ENCODE measurements at regions not wholly inside any gene's neighbourhood (a gene's known extent, or its start where the extent isn't known, plus 50 kb on each side); places are given as distances from the start of the nearest gene placed in this dataset.
A peak's percentile ranks its signal among the peaks of the same experiment; 100 is the strongest.

DNA sequence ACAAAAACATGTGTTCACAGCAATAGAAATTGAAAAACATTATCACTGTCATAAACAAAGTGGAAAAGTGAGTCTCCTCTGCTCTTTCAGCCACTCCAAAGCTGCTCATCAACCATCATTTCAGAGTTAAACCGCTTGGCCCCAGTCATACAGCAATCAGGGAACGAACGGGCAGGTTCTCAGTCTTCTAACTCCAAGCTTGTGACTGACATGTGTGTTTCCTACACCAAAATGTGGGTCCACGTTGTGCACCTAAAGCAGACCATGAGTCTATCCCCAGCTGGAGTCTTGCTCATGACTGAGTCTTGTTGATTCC lies 582.6 kb upstream of the ID2 start:
- Mint-ChIP-seq H3K4me3 (no peak overlapping the region), H3K27me3 (no peaks in the 10 kb centered on the region), H3K9me3 (no peaks in the 10 kb centered on the region), H3K36me3 (ENCODE audit: low read depth) (no peaks in the 10 kb centered on the region), H3K27ac (no peak overlapping the region), H3K4me1 (ENCODE audit: low read depth) (no peaks in the 10 kb centered on the region)
- intact Hi-C loops (cut with micrococcal nuclease): no loop called here

DNA sequence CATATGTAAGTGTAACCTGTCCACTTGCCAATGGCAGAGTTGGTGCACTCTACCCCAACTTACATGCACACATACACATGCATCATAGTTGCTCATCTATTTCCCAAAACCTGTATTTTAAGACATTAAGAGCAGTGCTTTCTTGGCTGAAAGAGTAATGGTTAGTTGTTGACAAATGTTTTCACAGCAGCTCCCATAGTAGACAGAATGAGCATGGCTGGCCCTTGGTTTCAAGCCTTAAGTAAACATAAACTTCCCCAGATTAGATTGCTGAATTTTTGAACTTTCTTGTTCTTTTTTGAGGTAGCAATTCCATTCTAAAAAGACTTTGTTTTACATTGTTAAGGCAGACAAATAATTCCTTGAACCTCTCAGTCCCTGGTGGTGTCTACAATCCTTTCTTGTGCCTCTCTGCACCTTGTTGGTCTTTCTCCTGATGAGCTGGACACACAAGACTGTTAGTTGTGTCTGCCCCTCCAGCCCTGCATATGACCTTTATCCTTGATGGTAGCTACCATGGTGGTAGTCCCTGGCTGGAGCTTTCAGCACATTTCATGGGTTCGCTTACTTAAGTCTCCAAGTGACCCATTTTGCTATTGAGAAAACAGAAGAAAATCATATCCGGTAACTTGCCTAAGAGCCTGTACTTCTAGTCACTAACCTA lies 580.1 kb upstream of the ID2 start:
- no peak overlapping the region for H3K4me3 Mint-ChIP-seq
- H3K27ac Mint-ChIP-seq: no peak overlapping the region
- intact Hi-C loops (cut with micrococcal nuclease): no loop called here
- H3K9me3 Mint-ChIP-seq: no peaks in the 10 kb centered on the region
- no peaks in the 10 kb centered on the region for H3K4me1 Mint-ChIP-seq (ENCODE audit: low read depth)
- H3K36me3 Mint-ChIP-seq (ENCODE audit: low read depth): no peaks in the 10 kb centered on the region
- no peaks in the 10 kb centered on the region for H3K27me3 Mint-ChIP-seq

DNA sequence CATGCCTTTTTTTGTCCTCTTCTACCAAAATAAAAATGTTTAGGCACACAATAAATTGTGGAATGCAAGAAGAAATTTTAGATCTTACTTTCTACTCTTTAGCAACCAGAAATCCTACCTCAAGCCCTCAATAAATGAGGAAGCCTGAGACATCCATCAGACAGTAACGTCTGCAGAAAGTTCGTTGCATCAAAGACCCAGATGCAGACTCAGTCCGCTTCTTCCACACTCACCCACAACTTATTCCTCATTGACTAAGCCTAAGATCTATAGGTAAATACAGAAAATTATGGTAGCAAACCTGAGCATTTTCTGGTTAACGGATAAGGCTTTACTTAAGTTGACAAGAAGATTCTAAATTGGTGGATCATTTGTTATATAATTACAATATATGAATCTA lies 579.4 kb upstream of the ID2 start:
- Mint-ChIP-seq H3K4me1 (ENCODE audit: low read depth) (peaks cover 6% of the 10 kb centered on the region), H3K9me3 (no peaks in the 10 kb centered on the region), H3K27me3 (no peaks in the 10 kb centered on the region), H3K36me3 (ENCODE audit: low read depth) (no peaks in the 10 kb centered on the region), H3K27ac (no peak overlapping the region), H3K4me3 (no peak overlapping the region)
- intact Hi-C loops (cut with micrococcal nuclease): no loop called here

DNA sequence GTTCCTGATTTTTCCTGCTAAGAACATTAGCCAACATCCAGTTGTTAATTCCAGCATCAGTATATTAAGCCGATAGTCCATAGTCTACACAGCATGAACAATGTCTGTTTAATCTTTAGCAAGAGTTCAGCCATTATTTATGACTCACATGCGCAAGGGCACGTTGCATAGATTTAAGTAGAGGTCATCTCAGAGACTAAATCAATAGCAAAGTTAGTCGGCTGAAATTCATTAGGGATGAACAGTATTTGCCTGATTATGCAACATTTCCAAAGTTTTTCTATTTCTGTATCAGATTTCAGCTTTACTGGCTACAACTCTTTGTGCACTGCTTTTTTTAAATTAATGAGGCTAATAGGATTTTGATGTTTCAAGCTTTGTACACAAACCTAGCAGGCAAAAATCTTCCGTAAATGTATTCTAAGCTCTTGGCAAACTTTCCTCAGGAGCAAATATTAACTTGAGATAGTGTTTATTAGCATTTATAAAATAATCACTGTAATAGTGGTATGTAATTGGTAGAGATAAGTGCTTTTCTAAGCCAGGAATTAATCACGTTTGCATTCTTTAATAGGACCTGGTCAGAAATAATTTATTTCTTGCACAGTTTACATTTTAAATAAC lies 578.7 kb upstream of the ID2 start:
- no peaks in the 10 kb centered on the region for H3K36me3 Mint-ChIP-seq (ENCODE audit: low read depth)
- no peaks in the 10 kb centered on the region for H3K9me3 Mint-ChIP-seq
- intact Hi-C loops (cut with micrococcal nuclease): no loop called here
- H3K27ac Mint-ChIP-seq: no peak overlapping the region
- peaks cover 14% of the 10 kb centered on the region for H3K4me1 Mint-ChIP-seq (ENCODE audit: low read depth)
- H3K4me3 Mint-ChIP-seq: no peak overlapping the region
- no peaks in the 10 kb centered on the region for H3K27me3 Mint-ChIP-seq

- Mint-ChIP-seq H3K27ac (peak overlapping the region; percentile 73), H3K27me3 (no peaks in the 10 kb centered on the region), H3K4me3 (no peak overlapping the region), H3K36me3 (ENCODE audit: low read depth) (no peaks in the 10 kb centered on the region), H3K4me1 (ENCODE audit: low read depth) (peaks cover 21% of the 10 kb centered on the region), H3K9me3 (no peaks in the 10 kb centered on the region)
- intact Hi-C loops (cut with micrococcal nuclease): no loop called here
Measured at GRCh38 chr2:8107150-8107549, 574.7 kb upstream of the ID2 start.

GRCh38 chr2:8107621-8108378 lies 574.1 kb upstream of the ID2 start:
- Mint-ChIP-seq H3K4me3 (no peak overlapping the region), H3K4me1 (ENCODE audit: low read depth) (peaks cover 21% of the 10 kb centered on the region), H3K9me3 (no peaks in the 10 kb centered on the region), H3K27me3 (no peaks in the 10 kb centered on the region), H3K27ac (peak overlapping the region; percentile 73), H3K36me3 (ENCODE audit: low read depth) (no peaks in the 10 kb centered on the region)
- intact Hi-C loops (cut with micrococcal nuclease): no loop called here

- Mint-ChIP-seq H3K9me3 (no peaks in the 10 kb centered on the region), H3K36me3 (ENCODE audit: low read depth) (no peaks in the 10 kb centered on the region), H3K4me1 (ENCODE audit: low read depth) (peaks cover 33% of the 10 kb centered on the region), H3K4me3 (no peak overlapping the region), H3K27me3 (no peaks in the 10 kb centered on the region), H3K27ac (no peak overlapping the region)
- intact Hi-C loops (cut with micrococcal nuclease): no loop called here
Measured at GRCh38 chr2:8110716-8111115, 571.1 kb upstream of the ID2 start.

- H3K27ac Mint-ChIP-seq: no peak overlapping the region
- H3K27me3 Mint-ChIP-seq: no peaks in the 10 kb centered on the region
- intact Hi-C loops (cut with micrococcal nuclease): no loop called here
- H3K36me3 Mint-ChIP-seq (ENCODE audit: low read depth): no peaks in the 10 kb centered on the region
- no peaks in the 10 kb centered on the region for H3K9me3 Mint-ChIP-seq
- no peak overlapping the region for H3K4me3 Mint-ChIP-seq
- H3K4me1 Mint-ChIP-seq (ENCODE audit: low read depth): peaks cover 38% of the 10 kb centered on the region
Measured at GRCh38 chr2:8111193-8111592, 570.7 kb upstream of the ID2 start.

GRCh38 chr2:8115456-8115855 lies 566.4 kb upstream of the ID2 start:
- Mint-ChIP-seq H3K27ac (no peak overlapping the region), H3K4me3 (no peak overlapping the region), H3K36me3 (ENCODE audit: low read depth) (no peaks in the 10 kb centered on the region), H3K9me3 (no peaks in the 10 kb centered on the region), H3K27me3 (peaks cover 3% of the 10 kb centered on the region), H3K4me1 (ENCODE audit: low read depth) (peaks cover 28% of the 10 kb centered on the region)
- intact Hi-C loops (cut with micrococcal nuclease): no loop called here

DNA sequence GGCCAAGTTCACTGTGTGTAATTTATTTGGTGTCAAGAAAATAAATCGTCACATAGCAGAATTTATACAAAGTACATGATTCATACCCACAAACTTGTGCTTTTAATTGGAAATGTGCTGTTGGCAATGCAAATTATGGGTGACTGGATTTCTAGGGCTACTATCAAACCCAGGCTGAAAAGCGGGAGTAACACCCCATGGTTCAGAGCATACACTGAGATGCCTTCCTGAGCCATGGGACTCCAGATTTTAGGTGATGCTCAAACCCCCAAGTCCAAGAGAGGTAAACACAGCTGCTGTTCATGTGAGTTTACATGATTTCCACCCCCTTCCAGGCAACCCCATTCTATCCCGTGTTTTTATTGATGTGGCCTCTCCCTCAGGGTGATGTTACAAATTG lies 565.9 kb upstream of the ID2 start:
- Mint-ChIP-seq H3K27me3 (peaks cover 3% of the 10 kb centered on the region), H3K9me3 (no peaks in the 10 kb centered on the region)

DNA sequence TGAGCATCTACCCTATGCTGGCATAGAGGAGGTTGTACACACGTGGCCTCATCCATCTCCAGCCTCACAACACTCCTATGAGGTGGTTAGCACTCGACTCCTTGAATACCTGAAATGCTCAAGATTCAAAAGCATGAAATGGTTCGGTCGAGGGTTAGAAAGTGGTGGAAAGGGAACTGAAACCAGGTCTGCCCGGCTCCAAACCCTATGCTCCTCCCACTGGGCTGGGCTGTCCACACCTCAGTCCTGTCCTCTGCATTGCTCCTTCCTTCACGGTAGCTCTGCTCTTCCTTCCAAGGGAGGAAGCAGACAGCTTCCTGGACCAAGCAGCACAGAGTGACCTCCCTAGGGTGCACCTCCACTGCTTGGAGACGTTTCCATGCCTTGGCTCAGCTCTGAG lies 565.2 kb upstream of the ID2 start:
- Mint-ChIP-seq H3K4me1 (ENCODE audit: low read depth) (peaks cover 26% of the 10 kb centered on the region), H3K27ac (no peak overlapping the region), H3K27me3 (peaks cover 3% of the 10 kb centered on the region), H3K4me3 (no peak overlapping the region), H3K36me3 (ENCODE audit: low read depth) (no peaks in the 10 kb centered on the region), H3K9me3 (no peaks in the 10 kb centered on the region)
- intact Hi-C loops (cut with micrococcal nuclease): no loop called here

More for the DNA sequence above, 565.9 kb upstream of the ID2 start:
- intact Hi-C loops (cut with micrococcal nuclease): no loop called here
- H3K27ac Mint-ChIP-seq: no peak overlapping the region
- H3K36me3 Mint-ChIP-seq (ENCODE audit: low read depth): no peaks in the 10 kb centered on the region
- H3K4me3 Mint-ChIP-seq: no peak overlapping the region
- peaks cover 26% of the 10 kb centered on the region for H3K4me1 Mint-ChIP-seq (ENCODE audit: low read depth)

GRCh38 chr2:8118940-8119781 lies 562.7 kb upstream of the ID2 start:
- Mint-ChIP-seq H3K36me3 (ENCODE audit: low read depth) (no peaks in the 10 kb centered on the region), H3K4me3 (no peak overlapping the region), H3K27me3 (peaks cover 3% of the 10 kb centered on the region), H3K9me3 (no peaks in the 10 kb centered on the region), H3K27ac (no peak overlapping the region), H3K4me1 (ENCODE audit: low read depth) (peaks cover 26% of the 10 kb centered on the region)
- intact Hi-C loops (cut with micrococcal nuclease): no loop called here

- Mint-ChIP-seq H3K9me3 (no peaks in the 10 kb centered on the region), H3K4me1 (ENCODE audit: low read depth) (peaks cover 21% of the 10 kb centered on the region), H3K27me3 (peaks cover 3% of the 10 kb centered on the region), H3K36me3 (ENCODE audit: low read depth) (no peaks in the 10 kb centered on the region), H3K4me3 (no peak overlapping the region), H3K27ac (no peak overlapping the region)
- intact Hi-C loops (cut with micrococcal nuclease): no loop called here
Measured at GRCh38 chr2:8119782-8120505, 561.9 kb upstream of the ID2 start.

Data from dendritic cell treated with granulocyte-macrophage colony-stimulating factor and Interleukin-4, amounts not matched to agents 40 ng/mL and 50 ng/mL, for 4 days (primary cell).